ENCODE measurements at regions not wholly inside any gene's neighbourhood (a gene's known extent, or its start where the extent isn't known, plus 50 kb on each side); places are given as distances from the start of the nearest gene placed in this dataset.

GRCh38 chr6:11943060-11943459, 69.1 kb upstream of the HIVEP1 start:
- TF ChIP-seq, protein P1, sequence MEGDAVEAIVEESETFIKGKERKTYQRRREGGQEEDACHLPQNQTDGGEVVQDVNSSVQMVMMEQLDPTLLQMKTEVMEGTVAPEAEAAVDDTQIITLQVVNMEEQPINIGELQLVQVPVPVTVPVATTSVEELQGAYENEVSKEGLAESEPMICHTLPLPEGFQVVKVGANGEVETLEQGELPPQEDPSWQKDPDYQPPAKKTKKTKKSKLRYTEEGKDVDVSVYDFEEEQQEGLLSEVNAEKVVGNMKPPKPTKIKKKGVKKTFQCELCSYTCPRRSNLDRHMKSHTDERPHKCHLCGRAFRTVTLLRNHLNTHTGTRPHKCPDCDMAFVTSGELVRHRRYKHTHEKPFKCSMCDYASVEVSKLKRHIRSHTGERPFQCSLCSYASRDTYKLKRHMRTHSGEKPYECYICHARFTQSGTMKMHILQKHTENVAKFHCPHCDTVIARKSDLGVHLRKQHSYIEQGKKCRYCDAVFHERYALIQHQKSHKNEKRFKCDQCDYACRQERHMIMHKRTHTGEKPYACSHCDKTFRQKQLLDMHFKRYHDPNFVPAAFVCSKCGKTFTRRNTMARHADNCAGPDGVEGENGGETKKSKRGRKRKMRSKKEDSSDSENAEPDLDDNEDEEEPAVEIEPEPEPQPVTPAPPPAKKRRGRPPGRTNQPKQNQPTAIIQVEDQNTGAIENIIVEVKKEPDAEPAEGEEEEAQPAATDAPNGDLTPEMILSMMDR (IDR thresholded peaks at IDR 0.05 in 8 of 11, conservative IDR thresholded peaks at IDR 0.05 in 3 of 11), result no peak
- TF ChIP-seq POLR2A (IDR thresholded peaks at IDR 0.05), result no peak
- TF ChIP-seq POLR2AphosphoS5 (IDR thresholded peaks at IDR 0.05), result no peak

All from spleen (tissue), 7 donors.